GM12874 (cell line): ENCODE measurements at regions not wholly inside any gene's neighbourhood (a gene's known extent, or its start where the extent isn't known, plus 50 kb on each side); places are given as distances from the start of the nearest gene placed in this dataset.

Experiments used
- TF ChIP-seq, protein P1 (sequence below): IDR thresholded peaks from 2 replicates; pipeline ENCODE4 v1.5.1; 2011; ENCODE audit warnings: low read depth, mild to moderate bottlenecking, control low read depth, low read length, moderate library complexity; ENCODE audit not compliant: insufficient read depth

GRCh38 chr2:226378753-226379705 lies 420.6 kb downstream of the IRS1 start:
- TF ChIP-seq, protein P1, sequence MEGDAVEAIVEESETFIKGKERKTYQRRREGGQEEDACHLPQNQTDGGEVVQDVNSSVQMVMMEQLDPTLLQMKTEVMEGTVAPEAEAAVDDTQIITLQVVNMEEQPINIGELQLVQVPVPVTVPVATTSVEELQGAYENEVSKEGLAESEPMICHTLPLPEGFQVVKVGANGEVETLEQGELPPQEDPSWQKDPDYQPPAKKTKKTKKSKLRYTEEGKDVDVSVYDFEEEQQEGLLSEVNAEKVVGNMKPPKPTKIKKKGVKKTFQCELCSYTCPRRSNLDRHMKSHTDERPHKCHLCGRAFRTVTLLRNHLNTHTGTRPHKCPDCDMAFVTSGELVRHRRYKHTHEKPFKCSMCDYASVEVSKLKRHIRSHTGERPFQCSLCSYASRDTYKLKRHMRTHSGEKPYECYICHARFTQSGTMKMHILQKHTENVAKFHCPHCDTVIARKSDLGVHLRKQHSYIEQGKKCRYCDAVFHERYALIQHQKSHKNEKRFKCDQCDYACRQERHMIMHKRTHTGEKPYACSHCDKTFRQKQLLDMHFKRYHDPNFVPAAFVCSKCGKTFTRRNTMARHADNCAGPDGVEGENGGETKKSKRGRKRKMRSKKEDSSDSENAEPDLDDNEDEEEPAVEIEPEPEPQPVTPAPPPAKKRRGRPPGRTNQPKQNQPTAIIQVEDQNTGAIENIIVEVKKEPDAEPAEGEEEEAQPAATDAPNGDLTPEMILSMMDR: no peak

GRCh38 chr2:226376516-226377180 lies 423.0 kb downstream of the IRS1 start:
- TF ChIP-seq, protein P1: no peak

DNA sequence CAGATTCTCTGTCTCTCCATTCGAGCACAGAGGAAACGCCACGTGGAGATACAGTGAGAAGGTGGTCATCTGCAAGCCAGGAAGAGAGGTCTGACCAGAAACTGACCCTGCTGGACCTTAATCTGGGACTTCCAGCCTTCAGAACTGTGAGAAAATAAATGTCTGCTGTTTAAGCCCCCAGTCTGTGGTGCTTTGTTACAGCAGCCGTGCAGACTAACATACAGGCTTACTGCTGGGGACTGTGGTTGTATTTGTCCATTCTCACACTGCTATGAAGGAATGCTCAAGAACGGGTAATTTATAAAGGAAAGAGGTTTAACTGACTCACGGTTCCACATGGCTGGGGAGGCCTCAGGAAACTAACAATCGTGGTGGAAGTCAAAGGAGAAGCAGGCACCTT lies 432.7 kb downstream of the IRS1 start:
- TF ChIP-seq, protein P1: no peak

GRCh38 chr2:226364217-226364616 lies 435.4 kb downstream of the IRS1 start:
- TF ChIP-seq, protein P1: no peak

DNA sequence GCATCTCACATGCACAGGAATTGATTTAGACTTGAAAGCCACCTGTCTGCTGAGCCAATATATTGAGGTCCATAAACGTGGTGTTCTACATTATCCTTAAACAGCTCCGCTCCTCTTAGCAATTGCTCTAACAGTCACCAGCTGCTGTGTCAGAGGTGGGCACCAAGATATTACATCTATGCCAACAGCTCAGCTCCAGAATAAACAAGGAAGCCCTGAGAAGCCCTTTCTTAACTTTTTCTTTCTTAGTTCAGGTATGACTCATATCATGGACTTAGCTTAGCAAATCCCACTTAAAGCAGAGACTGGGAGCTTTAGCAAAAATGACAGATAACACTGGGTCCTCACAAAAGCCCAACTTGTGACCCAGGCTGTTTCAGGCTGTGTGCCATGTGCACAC lies 436.6 kb downstream of the IRS1 start:
- TF ChIP-seq, protein P1: no peak

DNA sequence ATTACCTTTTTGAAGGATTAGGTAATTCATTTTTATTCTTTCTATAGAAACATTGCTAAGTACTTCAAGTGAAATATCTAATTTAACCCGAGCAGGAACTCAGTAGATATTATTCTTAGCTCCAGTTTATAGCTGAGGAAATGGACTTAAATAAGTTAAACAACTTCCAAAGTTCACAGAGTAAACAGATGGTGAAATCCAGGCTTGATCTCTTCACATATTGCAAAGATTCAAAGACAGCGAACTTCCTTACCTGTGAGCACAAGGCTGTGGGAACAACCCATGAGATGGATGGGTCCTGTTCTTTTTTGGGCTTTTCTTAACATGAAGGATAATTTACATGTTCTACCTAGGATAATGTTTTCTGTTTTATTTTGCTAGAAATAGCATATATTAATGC lies 439.0 kb downstream of the IRS1 start:
- TF ChIP-seq, protein P1: no peak

DNA sequence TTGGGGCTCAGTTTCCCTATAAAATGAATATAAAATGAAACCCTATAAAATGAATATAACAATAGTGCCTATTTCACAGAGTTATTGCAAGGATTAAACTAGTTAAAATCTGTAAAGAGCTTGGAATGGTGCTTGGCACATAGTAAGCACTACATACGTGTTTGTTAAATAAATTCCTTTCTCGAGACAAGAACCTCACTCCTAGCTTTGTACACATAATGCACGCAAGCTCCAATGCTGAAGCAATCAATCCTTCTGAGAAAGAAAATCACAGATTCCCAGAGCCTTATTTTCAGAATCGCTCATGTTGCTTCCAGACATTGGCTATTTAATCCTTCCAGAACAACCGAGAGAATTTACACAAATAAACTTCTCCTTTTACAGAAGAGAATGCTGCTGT lies 440.9 kb downstream of the IRS1 start:
- TF ChIP-seq, protein P1: no peak
